GM12878 (cell line): ENCODE measurements at regions not wholly inside any gene's neighbourhood (a gene's known extent, or its start where the extent isn't known, plus 50 kb on each side); places are given as distances from the start of the nearest gene placed in this dataset.

Source experiments
- JUND ChIP-seq: IDR thresholded peaks from 2 replicates; pipeline ENCODE4 v1.6.1; 2012; ENCODE audit warnings: low read depth, mild to moderate bottlenecking, low read length, improper control_type of control experiment, moderate library complexity
- MTA3 ChIP-seq: IDR thresholded peaks from 2 replicates; pipeline ENCODE4 v1.6.1; 2012; ENCODE audit warnings: low read length, inconsistent platforms, borderline replicate concordance
- MXI1 ChIP-seq: fragments of 150-350 bp; IDR thresholded peaks from 2 replicates; pipeline ENCODE4 v1.6.1; 2011; ENCODE audit warnings: low read depth, mild to moderate bottlenecking, inconsistent platforms, low read length, improper control_type of control experiment
- RFX5 ChIP-seq: IDR thresholded peaks from 2 replicates; pipeline ENCODE4 v1.6.1; 2011; ENCODE audit warnings: low read depth, low read length, improper control_type of control experiment
- TF ChIP-seq, protein P1 (sequence below), 3 experiments: IDR thresholded peaks in 2 of 3; conservative IDR thresholded peaks in 1 of 3; 2 replicates each; pipeline ENCODE4 v1.5.1; 2011; ENCODE audit warnings: low read depth in 3 of 3, low read length in 3 of 3, mild to moderate bottlenecking in 3 of 3, control low read depth in 2 of 3, moderate library complexity in 2 of 3, inconsistent platforms in 1 of 3, mixed read lengths in 1 of 3; ENCODE audit not compliant: control insufficient read depth in 2 of 3, insufficient read depth in 1 of 3; ENCODE audit errors: extremely low read depth in 1 of 3

GRCh38 chr6:130547723-130548122 is 181.9 kb downstream of the TMEM200A start:
- TF ChIP-seq RFX5 (no peak), JUND (no peak), MTA3 (no peak), MXI1 (no peak)
- TF ChIP-seq, protein P1, sequence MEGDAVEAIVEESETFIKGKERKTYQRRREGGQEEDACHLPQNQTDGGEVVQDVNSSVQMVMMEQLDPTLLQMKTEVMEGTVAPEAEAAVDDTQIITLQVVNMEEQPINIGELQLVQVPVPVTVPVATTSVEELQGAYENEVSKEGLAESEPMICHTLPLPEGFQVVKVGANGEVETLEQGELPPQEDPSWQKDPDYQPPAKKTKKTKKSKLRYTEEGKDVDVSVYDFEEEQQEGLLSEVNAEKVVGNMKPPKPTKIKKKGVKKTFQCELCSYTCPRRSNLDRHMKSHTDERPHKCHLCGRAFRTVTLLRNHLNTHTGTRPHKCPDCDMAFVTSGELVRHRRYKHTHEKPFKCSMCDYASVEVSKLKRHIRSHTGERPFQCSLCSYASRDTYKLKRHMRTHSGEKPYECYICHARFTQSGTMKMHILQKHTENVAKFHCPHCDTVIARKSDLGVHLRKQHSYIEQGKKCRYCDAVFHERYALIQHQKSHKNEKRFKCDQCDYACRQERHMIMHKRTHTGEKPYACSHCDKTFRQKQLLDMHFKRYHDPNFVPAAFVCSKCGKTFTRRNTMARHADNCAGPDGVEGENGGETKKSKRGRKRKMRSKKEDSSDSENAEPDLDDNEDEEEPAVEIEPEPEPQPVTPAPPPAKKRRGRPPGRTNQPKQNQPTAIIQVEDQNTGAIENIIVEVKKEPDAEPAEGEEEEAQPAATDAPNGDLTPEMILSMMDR (IDR thresholded peaks at IDR 0.05 in 2 of 3, conservative IDR thresholded peaks at IDR 0.05 in 1 of 3; ENCODE audit: control insufficient read depth in 2 of 3, extremely low read depth in 1 of 3, insufficient read depth in 1 of 3, low read depth in 3 of 3, low read length in 3 of 3): no peak
